A673 (cell line): ENCODE measurements at regions not wholly inside any gene's neighbourhood (a gene's known extent, or its start where the extent isn't known, plus 50 kb on each side); places are given as distances from the start of the nearest gene placed in this dataset.

Experiments used
- BruUV-seq: library from RNA; stranded (reverse); fragments of 400-500 nt; replicated peaks from 2 replicates; lab custom pipeline; 2021; lab: Mats Ljungman, UMichigan
- CTCF ChIA-PET: fragments of 300-600 bp; sonication (Branson Sonifier 250); formaldehyde crosslinking; loops from one replicate; lab custom pipeline; 2022; ENCODE audit warnings: antibody characterized with exemption; lab: Charles Lee
- POLR2A ChIA-PET: fragments of 300-600 bp; sonication (Branson Sonifier 250); formaldehyde crosslinking; loops from one replicate; lab custom pipeline; 2022; ENCODE audit warnings: antibody characterized with exemption; ENCODE audit not compliant: low non-redundant PET; lab: Charles Lee
- DNase-seq: peaks from one replicate; pipeline ENCODE4 v3.0.0-alpha.2; 2015; ENCODE audit warnings: low spot score
- H3K27ac ChIP-seq: fragments of 200-600 bp; sonication (generic); 2 replicates; pipeline ENCODE4 v1.5.1; 2016; ENCODE audit warnings: mixed run types, low read depth, mild to moderate bottlenecking, mixed read lengths, antibody characterized with exemption, low read length; ENCODE audit not compliant: poor library complexity, severe bottlenecking
- H3K27me3 ChIP-seq: fragments of 200-600 bp; sonication (generic); replicated peaks from 2 replicates; pipeline ENCODE4 v1.6.1; 2017; ENCODE audit warnings: mixed run types, low read depth, mild to moderate bottlenecking, mixed read lengths, antibody characterized with exemption, low read length; ENCODE audit not compliant: insufficient read depth, poor library complexity
- H3K36me3 ChIP-seq: fragments of 200-600 bp; sonication (generic); 2 replicates; pipeline ENCODE4 v1.6.1; 2016; ENCODE audit warnings: mixed run types, mild to moderate bottlenecking, mixed read lengths, antibody characterized with exemption, low read length; ENCODE audit not compliant: insufficient read depth, poor library complexity, severe bottlenecking
- H3K4me1 ChIP-seq: fragments of 200-600 bp; sonication (generic); 2 replicates; pipeline ENCODE4 v1.6.1; 2017; ENCODE audit warnings: mixed run types, mild to moderate bottlenecking, mixed read lengths, antibody characterized with exemption, low read length; ENCODE audit not compliant: insufficient read depth, poor library complexity, severe bottlenecking
- H3K4me3 ChIP-seq: fragments of 200-600 bp; sonication (generic); 2 replicates; pipeline ENCODE4 v1.5.1; 2016; ENCODE audit warnings: low read depth, mixed run types, mild to moderate bottlenecking, mixed read lengths, low read length; ENCODE audit not compliant: poor library complexity, severe bottlenecking
- H3K9me3 ChIP-seq: fragments of 200-600 bp; sonication (generic); 2 replicates; pipeline ENCODE4 v1.6.1; 2016; ENCODE audit warnings: mixed run types, low read depth, mild to moderate bottlenecking, mixed read lengths, antibody characterized with exemption, low read length; ENCODE audit not compliant: poor library complexity, severe bottlenecking
- EZH2 ChIP-seq: fragments of 200-600 bp; sonication (generic); IDR thresholded peaks from 2 replicates; pipeline ENCODE4 v1.6.1; 2017; ENCODE audit warnings: borderline replicate concordance, low read depth, mild to moderate bottlenecking, mixed read lengths, antibody characterized with exemption, low read length; ENCODE audit not compliant: poor library complexity, severe bottlenecking
- intact Hi-C: fragments of 100-400 bp; cut with micrococcal nuclease; formaldehyde crosslinking; loops from one replicate; pipeline ENCODE4 v1.10.0; 2022; ENCODE audit not compliant: unreplicated experiment
- TF ChIP-seq, protein P1 (sequence below): fragments of 300-800, 200-600 bp; sonication (generic); conservative IDR thresholded peaks from 2 replicates; pipeline ENCODE4 v1.5.1; 2017; ENCODE audit warnings: low read depth, mild to moderate bottlenecking, antibody characterized with exemption, low read length, moderate library complexity, mixed read lengths

DNA sequence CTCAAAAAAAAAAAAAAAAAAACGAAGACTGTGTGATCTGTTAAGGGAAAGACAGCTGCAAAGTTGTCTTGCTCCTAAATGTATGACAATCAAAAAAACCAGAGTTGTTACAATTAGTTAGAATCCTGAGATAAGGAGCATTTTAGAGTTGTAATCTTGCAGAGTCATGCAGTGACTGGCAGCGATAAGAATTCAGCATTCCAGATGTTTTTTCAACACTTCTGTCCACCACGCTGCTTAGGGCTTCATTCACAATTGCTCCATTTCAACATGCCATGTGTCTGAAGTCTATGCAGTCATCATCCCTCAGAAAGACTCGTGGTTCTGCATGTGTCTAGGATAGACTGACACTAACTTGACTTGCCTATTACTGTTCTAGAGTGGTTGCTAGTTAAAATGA, 102.4 kb upstream of the BACE2 start:
- Histone ChIP-seq H3K27me3 (no peaks in the 10 kb centered on the region), H3K27ac (no peak overlapping the region), H3K36me3 (no peaks in the 10 kb centered on the region), H3K4me1 (no peaks in the 10 kb centered on the region), H3K9me3 (no peaks in the 10 kb centered on the region), H3K4me3 (no peak overlapping the region)
- intact Hi-C loops: loop anchor here (5.0 kb wide), 2 partner anchors 598 to 923 kb away; no protein-coding TSS in a partner anchor
- POLR2A ChIA-PET: no interaction called here
- DNase-seq: no peak
- BruUV-seq: no TSS peak
- CTCF ChIA-PET: no interaction called here
- no peak for TF ChIP-seq EZH2
- TF ChIP-seq, protein P1, sequence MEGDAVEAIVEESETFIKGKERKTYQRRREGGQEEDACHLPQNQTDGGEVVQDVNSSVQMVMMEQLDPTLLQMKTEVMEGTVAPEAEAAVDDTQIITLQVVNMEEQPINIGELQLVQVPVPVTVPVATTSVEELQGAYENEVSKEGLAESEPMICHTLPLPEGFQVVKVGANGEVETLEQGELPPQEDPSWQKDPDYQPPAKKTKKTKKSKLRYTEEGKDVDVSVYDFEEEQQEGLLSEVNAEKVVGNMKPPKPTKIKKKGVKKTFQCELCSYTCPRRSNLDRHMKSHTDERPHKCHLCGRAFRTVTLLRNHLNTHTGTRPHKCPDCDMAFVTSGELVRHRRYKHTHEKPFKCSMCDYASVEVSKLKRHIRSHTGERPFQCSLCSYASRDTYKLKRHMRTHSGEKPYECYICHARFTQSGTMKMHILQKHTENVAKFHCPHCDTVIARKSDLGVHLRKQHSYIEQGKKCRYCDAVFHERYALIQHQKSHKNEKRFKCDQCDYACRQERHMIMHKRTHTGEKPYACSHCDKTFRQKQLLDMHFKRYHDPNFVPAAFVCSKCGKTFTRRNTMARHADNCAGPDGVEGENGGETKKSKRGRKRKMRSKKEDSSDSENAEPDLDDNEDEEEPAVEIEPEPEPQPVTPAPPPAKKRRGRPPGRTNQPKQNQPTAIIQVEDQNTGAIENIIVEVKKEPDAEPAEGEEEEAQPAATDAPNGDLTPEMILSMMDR: no peak

- POLR2A ChIA-PET: no interaction called here
- Histone ChIP-seq H3K36me3 (no peaks in the 10 kb centered on the region), H3K4me3 (no peak overlapping the region), H3K27me3 (no peaks in the 10 kb centered on the region), H3K9me3 (no peaks in the 10 kb centered on the region), H3K27ac (no peak overlapping the region), H3K4me1 (no peaks in the 10 kb centered on the region)
- DNase-seq: no peak
- CTCF ChIA-PET: no interaction called here
- intact Hi-C loops: loop anchor here (5.0 kb wide), 2 partner anchors 599 to 924 kb away; no protein-coding TSS in a partner anchor
- TF ChIP-seq, protein P1: no peak
- TF ChIP-seq EZH2: no peak
- BruUV-seq: no TSS peak
These were observed 101.6 kb upstream of the BACE2 start for GRCh38 chr21:41066086-41066938.

DNA sequence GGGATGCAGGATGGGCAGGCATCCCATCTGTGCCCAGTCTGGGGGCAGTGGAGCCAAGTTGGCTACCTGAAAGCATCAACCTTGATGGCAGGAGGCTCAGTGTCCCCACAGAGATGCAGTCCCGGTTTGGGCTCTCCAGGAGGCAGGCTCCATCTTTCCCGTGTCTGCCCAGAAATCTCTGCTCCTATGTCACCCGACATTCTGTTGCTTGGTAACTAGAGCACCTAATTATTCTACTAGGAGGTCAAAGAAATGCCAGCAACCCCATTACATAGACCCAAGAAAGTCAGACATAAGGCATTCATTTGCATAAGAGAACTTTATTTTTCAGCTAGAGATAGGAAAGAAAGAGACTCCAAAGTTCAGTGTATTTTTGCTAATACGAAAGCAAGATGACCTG, 100.3 kb upstream of the BACE2 start:
- ChIA-PET POLR2A (no interaction called here), CTCF (no interaction called here)
- BruUV-seq: no TSS peak
- Histone ChIP-seq H3K27me3 (no peaks in the 10 kb centered on the region), H3K4me3 (no peak overlapping the region), H3K36me3 (no peaks in the 10 kb centered on the region), H3K9me3 (no peaks in the 10 kb centered on the region), H3K4me1 (no peaks in the 10 kb centered on the region), H3K27ac (no peak overlapping the region)
- TF ChIP-seq EZH2: no peak
- TF ChIP-seq, protein P1: no peak
- no peak for DNase-seq
- intact Hi-C loops: loop anchor here (5.0 kb wide), 2 partner anchors 600 to 925 kb away; no protein-coding TSS in a partner anchor
